Right ventricle myocardium superior (tissue), 1 donor: ENCODE measurements at regions not wholly inside any gene's neighbourhood (a gene's known extent, or its start where the extent isn't known, plus 50 kb on each side); places are given as distances from the start of the nearest gene placed in this dataset.

Experiments used
- ATAC-seq: fragments of 200-7000 bp; cut with Tn5 transposase; one replicate; pipeline ENCODE4 v1.9.1; 2020; ENCODE audit warnings: mild to moderate bottlenecking; ENCODE audit not compliant: poor library complexity
- DNase-seq: peaks from one replicate; pipeline ENCODE4 v3.0.0-alpha.2; 2020
- intact Hi-C: fragments of 100-400 bp; cut with DNase I; formaldehyde crosslinking; loops from one replicate; pipeline ENCODE4 v1.11.2; 2022
- donor health status: DM: no; HTN: yes; CAD: no; lungs with severe emphysema.

GRCh38 chr22:46081831-46082210, 68.5 kb upstream of the PPARA start:
- peak; percentile 45 for DNase-seq
- intact Hi-C loops: no loop called here
- no peak for ATAC-seq

- no peak for ATAC-seq
- DNase-seq: no peak
- intact Hi-C loops: no loop called here
Observed at GRCh38 chr22:46082633-46083032, 67.7 kb upstream of the PPARA start.

- intact Hi-C loops: no loop called here
- DNase-seq (peak; percentile 45), ATAC-seq (no peak)
Observed at GRCh38 chr22:46083383-46084350, 66.7 kb upstream of the PPARA start.

- DNase-seq (no peak), ATAC-seq (no peak)
- intact Hi-C loops: no loop called here
Observed at GRCh38 chr22:46084376-46084775, 66.0 kb upstream of the PPARA start.

- DNase-seq (peak; percentile 94), ATAC-seq (peak; percentile 64)
- intact Hi-C loops: no loop called here
Observed at GRCh38 chr22:46084943-46085827, 65.1 kb upstream of the PPARA start.

GRCh38 chr22:46085828-46086576, 64.3 kb upstream of the PPARA start:
- DNase-seq (peak; percentile 87), ATAC-seq (peak; percentile 26)
- intact Hi-C loops: no loop called here

GRCh38 chr22:46086577-46087335, 63.6 kb upstream of the PPARA start:
- ATAC-seq (no peak), DNase-seq (peak; percentile 54)
- intact Hi-C loops: no loop called here

GRCh38 chr22:46087336-46087690, 63.0 kb upstream of the PPARA start:
- ATAC-seq: no peak
- intact Hi-C loops: no loop called here

GRCh38 chr22:46087816-46088277, 62.5 kb upstream of the PPARA start:
- DNase-seq: peak; percentile 95
- intact Hi-C loops: no loop called here
- ATAC-seq: peak; percentile 71

More at GRCh38 chr22:46087336-46087690, 63.0 kb upstream of the PPARA start:
- no peak for DNase-seq

GRCh38 chr22:46088541-46089311, 61.6 kb upstream of the PPARA start:
- intact Hi-C loops: no loop called here
- ATAC-seq (peak; percentile 25), DNase-seq (peak; percentile 74)

- intact Hi-C loops: no loop called here
- DNase-seq (peak; percentile 42), ATAC-seq (no peak)
Observed at GRCh38 chr22:46089426-46090035, 60.8 kb upstream of the PPARA start.

- peak; percentile 74 for DNase-seq
- intact Hi-C loops: no loop called here
- ATAC-seq: peak; percentile 2
Observed at GRCh38 chr22:46090036-46090591, 60.2 kb upstream of the PPARA start.

GRCh38 chr22:46090631-46091201, 59.6 kb upstream of the PPARA start:
- DNase-seq: peak; percentile 25
- ATAC-seq: no peak
- intact Hi-C loops: no loop called here

GRCh38 chr22:46091277-46091977, 58.9 kb upstream of the PPARA start:
- DNase-seq: peak; percentile 25
- ATAC-seq: no peak
- intact Hi-C loops: no loop called here

GRCh38 chr22:46092011-46092410, 58.3 kb upstream of the PPARA start:
- peak; percentile 37 for DNase-seq
- ATAC-seq: no peak
- intact Hi-C loops: no loop called here
